NCI-H2107 treated with DMSO at 0.1 percent for 48 hours (cell line): ENCODE measurements at regions not wholly inside any gene's neighbourhood (a gene's known extent, or its start where the extent isn't known, plus 50 kb on each side); places are given as distances from the start of the nearest gene placed in this dataset.

Experiments
- DNase-seq: peaks from one replicate; lab custom pipeline; 2025; ENCODE audit not compliant: unreplicated experiment; lab: John Stamatoyannopoulos, UW

- DNase-seq: no peak
These were observed 63.7 kb upstream of the PSMD7 start for GRCh38 chr16:74232806-74233465.

DNA sequence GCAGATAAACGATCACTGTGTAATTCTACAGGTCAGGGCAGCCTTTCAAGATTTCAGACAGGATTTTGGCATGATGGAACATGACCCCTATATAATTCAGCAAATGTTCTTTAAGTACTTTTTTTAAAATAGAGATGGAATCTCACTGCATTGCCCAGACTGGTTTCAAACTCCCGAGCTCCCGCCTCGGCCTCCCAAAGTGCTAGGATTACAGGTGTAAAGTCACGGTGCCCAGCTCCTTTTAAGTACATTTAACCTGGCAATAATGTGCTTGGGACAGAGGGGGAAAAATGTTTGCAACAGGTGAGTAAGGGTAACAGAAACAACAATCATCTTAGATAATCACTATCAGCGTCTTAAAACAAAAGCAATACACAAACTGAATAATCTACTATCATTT is 66.5 kb upstream of the PSMD7 start:
- DNase-seq: no peak

DNA sequence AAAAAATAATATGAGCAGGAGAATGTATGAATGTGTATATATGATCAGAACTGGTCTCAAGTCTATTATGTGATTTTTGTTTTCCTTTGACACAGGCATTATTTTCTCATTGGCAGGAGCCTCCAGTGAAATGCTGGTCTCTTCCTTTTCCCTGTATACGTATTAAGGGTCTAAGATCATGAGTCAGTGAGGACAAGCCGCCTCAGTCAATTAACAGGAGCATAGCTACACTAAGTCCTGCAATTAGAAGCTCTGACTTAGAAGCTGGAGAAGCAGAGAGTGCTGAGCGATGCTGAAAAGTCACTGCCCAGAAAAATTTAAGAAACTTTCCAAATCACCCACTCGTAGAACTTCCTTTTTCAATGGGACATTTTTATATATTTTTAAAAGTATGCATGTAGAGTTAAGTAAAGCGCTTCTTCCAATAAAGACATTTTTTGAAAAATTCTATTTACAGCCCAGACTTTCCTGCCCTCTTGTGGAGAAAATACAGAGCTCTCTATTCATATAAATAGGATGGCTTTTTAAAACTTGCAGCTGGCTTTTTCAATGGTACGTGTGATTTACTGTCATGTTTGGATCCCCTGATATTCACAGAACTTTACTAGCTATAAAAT is 70.2 kb upstream of the PSMD7 start:
- DNase-seq: peak; percentile 27

- DNase-seq: peak; percentile 1
These were observed 71.6 kb upstream of the PSMD7 start for GRCh38 chr16:74224828-74225612.

GRCh38 chr16:74221828-74222227 is 74.8 kb upstream of the PSMD7 start:
- no peak for DNase-seq

DNA sequence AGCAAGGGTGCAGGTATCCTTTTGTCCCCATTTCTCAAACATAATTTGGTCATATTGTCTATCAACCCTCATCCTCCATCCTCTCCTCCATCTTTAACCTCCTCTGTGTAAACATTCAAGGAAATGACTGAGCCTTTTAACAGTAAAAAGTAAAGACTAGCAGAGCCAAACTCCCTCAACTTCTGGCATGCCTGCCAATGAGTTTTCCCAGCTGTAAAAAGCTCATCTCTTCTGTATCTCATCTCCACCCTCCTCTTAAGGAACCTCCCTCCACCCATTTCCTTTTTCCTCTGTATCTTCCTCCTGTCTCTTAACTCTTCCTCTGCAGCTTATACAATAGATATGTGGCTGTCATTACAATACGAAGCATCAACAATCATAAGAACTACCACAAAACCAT is 76.9 kb upstream of the PSMD7 start:
- no peak for DNase-seq

GRCh38 chr16:74218871-74219270 is 77.7 kb upstream of the PSMD7 start:
- DNase-seq: no peak

DNA sequence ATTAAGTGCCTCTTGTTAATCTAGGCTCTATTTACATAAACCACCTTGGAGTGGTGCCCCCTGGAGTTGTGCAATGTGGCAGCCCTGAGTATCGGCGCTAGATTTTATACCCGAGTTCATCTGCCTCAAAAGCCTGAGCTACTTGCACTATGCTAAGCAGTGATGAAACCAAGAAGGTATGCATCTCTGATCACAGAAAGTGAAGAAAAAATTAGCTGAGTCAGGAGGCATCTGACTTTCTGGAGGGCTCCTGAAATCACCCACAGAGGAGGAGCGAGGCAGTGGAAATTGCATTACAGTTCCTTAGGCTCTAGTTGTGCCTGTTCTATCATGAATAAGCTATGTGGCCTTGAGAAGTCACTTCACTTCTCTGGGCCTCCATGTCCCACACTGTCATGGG is 80.3 kb upstream of the PSMD7 start:
- no peak for DNase-seq

DNA sequence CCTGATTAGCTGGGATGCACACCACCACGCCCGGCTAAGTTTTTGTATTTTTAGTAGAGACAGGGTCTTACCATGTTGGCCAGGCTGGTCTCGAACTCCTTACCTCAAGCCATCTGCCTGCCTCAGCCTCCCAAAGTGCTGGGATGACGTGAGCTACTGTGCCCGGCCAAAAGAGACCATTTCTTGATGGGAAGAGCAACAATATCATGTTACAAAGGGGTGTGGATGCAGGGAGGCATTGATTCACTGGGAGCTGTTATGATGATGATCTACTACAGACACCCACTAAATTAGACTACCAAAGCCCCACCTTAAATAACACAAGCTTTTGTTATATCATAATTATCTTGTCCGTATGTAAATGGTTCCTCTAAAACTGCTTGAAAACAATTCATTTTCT is 81.4 kb upstream of the PSMD7 start:
- no peak for DNase-seq

DNA sequence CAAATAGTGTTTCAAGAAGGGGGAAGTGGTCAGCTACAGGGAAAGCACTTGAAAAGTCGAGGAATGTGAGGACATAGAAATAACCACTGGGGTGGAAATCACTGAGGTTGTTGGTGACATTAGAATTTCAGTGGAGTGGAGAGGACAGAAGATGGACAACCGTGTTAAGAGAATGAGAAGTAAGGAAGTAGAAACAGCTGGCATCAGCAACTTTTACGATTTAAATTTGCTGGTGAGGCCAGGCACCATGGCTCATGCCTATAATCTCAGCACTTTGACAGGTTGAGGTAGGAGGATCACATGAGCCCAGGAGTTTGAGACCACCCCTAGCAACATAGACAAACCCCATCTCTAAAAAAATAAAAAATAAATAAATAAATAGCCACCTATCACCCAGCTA is 83.2 kb upstream of the PSMD7 start:
- DNase-seq: no peak

DNA sequence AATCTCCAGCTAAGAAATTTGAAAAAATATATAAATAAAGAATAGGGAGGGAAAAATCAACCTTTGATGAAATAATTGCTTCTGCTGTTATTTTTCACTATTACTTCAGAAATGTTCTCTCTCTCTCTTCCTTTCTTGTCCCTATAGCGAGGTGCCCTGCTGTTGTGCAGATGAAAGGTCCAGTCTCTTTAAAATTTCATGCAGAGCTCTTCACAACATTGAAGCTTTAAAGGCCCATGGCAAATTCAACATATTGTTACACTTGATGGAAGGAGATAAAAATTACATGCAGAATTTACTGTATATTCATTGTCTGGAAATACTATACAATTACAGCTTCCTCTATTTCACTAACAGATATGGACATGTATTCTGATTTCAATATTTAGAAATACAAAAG is 86.4 kb upstream of the PSMD7 start:
- DNase-seq: no peak

DNA sequence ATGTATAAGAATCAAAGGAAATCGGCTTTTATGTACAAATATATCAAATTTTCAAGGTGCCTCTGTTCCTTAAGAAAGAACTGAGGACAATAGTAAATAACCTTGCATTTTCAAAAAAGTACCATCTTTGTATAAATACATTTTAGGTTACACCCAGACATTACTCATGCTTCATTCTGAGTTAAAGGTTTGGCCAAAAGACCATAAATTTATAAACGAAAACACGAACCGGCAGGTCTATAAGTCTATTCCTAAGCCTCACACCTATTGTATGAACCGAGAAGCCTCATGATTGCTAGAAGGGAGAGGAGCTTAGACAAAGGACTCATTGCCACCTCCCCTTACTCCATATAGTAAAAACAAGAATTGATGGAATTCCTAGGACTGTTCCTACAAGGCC is 94.6 kb upstream of the PSMD7 start:
- no peak for DNase-seq

DNA sequence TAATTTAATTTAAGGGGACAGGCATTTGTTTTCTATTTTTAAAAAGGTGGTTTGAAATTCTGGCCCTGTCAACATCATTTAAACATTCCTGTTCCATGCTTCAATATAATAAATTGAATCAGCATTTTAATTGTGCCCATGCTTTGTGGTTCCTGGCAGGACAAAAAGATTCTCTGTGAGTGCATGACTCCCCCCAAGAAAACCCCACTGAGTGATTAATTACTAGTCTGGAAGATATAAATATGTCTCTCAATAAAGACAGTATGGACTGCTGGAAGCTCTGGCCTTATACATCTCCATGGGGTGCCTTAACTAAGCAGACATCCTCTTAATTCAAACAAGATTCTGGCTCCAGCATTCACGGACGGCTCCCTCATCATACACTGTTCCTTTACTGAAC is 95.0 kb upstream of the PSMD7 start:
- DNase-seq: no peak

DNA sequence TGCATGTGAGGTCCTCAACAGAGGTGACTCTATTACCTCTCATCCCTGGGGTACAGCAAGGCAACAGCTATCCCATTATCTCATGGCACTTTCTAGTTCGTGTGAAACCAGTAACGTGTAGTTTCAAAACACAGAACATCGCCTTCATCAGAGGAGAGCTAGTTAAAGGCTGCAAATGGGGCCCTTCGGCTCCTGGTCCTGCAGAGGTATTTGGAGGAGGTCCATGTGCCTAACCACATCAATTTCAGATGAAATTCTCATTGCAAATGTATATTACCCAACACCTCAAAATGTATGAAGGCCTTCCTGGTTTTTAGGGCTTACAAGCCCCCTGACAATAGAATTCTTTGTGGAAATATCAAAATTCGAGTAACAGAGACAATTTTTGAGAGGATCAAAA is 95.7 kb upstream of the PSMD7 start:
- DNase-seq: no peak

DNA sequence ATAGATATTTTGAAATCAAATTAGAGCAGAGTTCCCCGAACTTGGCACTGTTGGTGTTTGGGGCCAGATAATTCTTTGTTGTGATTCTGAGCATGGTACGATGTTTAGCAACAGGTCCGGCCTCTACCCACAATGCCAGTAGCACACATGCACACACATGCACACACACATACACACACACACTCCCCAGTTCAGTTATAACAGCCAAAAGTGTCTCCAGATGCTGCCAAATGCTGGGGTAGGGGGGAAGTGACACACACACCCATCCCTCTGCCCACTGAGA is 96.8 kb upstream of the PSMD7 start:
- no peak for DNase-seq

DNA sequence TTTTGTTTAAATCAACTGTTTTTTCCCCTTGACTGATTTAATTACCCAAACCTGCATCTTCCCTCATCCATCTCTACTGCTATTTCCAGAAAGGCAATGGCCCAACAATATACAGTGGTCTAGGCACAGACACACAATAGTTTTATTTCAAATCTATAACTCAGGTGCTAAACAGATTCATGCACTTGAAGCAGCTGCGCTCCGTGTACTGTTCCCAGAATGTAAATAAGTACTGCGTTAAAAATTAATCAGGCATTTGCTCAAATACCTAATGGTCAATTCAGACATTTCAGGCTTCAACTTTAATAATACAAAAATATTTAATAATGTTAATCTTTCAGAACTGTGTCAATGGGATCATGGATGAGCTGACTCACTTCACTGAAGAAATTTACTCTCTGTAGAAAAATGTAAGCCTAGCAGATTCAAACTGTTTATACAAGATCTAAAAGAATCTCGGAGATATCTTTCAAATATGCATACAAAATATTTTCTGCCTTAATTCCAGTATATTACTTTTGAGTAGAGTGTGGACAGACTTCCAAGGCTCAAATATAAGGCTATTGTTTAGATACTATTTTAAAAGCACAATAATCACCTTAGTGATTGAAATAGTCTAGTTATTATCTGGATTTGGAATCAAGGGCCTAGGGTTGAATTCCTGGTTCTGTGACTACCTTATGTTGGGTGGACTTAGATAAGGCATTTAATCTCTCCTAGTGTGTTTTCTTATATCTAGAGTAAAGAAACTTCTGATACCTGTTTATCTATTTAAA is 97.4 kb upstream of the PSMD7 start:
- no peak for DNase-seq

DNA sequence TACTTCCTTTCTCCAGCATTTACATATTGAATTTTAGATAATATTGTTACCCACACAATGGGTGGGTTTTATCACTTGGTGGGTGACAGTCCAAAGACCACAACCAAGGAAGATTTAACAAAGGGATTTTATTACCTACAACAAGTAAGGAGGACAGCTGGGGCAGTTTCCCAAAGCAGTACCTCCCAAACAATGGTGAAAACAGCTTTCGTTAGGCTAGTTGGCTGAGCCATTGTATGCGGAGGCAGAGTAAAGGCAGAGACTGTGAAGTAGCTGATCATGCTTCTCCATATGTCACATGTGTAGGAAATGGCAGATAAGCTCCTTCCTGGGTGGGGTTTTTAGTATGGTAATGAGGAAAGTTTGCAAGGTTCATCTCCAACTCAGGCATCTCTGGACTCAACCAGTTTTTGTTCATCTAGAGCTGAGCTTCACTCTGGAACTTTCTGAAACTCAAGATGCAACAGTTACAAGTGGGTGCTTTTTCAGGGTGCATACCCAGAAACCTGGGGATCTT is 104.3 kb upstream of the PSMD7 start:
- DNase-seq: no peak

DNA sequence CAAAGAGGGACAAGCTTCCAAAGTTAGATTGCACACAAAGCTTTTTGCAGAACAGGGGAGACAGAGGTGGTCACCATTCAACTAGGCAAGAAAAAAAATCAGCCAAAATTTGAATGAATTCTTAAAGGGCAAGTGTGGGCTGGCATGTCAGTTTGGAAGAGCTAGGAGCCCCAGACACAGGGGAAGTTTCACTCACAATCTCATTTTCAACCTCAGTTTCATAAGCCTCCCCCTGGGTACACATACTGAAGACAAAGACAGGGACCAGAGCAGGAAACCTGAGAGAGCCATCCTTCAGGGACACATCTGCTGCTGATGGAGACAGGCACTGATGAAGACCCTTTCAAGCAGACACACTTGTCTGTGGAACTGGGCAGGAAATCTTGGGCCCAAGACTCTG is 106.3 kb upstream of the PSMD7 start:
- DNase-seq: no peak

DNA sequence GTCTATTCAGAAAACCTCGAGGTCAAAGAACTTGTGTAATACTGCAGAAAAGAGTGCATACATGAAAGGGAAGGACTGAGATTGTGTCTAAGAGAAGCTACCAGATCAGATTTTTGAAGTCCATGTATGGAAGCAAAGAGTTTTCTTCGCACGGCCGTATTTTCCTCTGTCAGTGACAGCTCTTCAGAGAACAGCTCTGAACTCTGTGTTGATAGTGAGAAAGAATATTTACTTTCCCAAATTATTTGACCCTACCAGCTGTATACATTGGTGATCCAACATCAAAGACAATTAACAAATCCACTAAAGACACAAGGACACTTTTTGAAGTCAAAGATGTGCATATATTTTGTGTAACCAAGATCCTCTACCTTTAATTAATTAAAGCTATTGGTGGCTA is 107.8 kb upstream of the PSMD7 start:
- no peak for DNase-seq

GRCh38 chr16:74186561-74186971 is 110.0 kb upstream of the PSMD7 start:
- DNase-seq: no peak

- no peak for DNase-seq
These were observed 111.8 kb upstream of the PSMD7 start for GRCh38 chr16:74184839-74185238.
